ENCODE measurements at regions not wholly inside any gene's neighbourhood (a gene's known extent, or its start where the extent isn't known, plus 50 kb on each side); places are given as distances from the start of the nearest gene placed in this dataset.
A peak's percentile ranks its signal among the peaks of the same experiment; 100 is the strongest.

DNA sequence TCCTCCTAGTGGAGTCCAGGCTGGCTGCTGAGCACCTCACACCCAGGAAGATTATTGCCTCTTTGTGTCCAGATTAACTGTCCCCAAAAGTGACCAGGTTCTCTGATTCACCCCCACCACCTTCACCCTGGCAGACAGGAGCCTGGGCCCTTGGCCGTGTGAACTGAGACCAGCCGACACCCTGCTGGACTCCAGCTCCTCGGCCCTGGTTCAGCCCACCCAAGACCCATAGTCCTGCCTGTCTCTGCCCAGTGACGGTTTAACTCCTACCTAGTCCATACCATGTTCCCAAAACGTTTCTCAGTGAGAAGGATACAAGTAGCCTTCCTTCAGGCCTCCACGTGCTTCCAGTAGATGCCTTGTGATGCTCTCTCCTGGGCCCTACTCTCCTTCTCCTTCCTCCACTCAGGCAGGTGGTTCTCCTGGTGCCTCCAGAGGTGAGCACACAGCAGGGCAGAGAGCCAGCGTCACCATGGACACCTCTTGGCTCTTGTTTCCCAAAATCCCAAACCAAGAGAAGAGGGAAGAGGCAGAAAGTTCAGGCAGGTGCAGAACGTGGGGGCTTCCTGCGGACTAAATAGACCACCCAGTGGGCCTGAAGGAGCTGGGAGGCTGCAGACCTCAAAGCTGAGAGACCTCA, 134.4 kb upstream of the CST7 start:
- no peak overlapping the region for H2BK5ac ChIP-seq (ENCODE audit: low read length)
- H3K9me3 ChIP-seq (replicated peaks in 1 of 2; ENCODE audit: control insufficient read depth in 2 of 2, insufficient read depth in 1 of 2, low read depth in 1 of 2, low read length in 2 of 2), result peaks cover 0 to 3% of the 10 kb centered on the region in 2 donors
- no peak overlapping the region for H3K4ac ChIP-seq (ENCODE audit: low read length)
- no peaks in the 10 kb centered on the region for H3K79me1 ChIP-seq (ENCODE audit: low read depth, low read length)
- H2BK12ac ChIP-seq (ENCODE audit: low read length), result no peak overlapping the region
- no peak overlapping the region for H4K91ac ChIP-seq (ENCODE audit: low read depth, low read length, poor library complexity)
- no peak overlapping the region for H3K27ac ChIP-seq (replicated peaks; ENCODE audit: low read length)
- H4K8ac ChIP-seq (ENCODE audit: low read depth, low read length), result no peak overlapping the region
- no peaks in the 10 kb centered on the region for H3K4me1 ChIP-seq (ENCODE audit: control insufficient read depth in 2 of 2, insufficient read depth in 1 of 2, low read depth in 1 of 2, low read length in 2 of 2)
- no peak for DNase-seq (ENCODE audit: low spot score)
- no peak overlapping the region for H3K23ac ChIP-seq (ENCODE audit: low read depth, low read length, poor library complexity)
- H3K9ac ChIP-seq (ENCODE audit: low read depth, low read length, poor library complexity), result no peak overlapping the region
- no peak overlapping the region for H2BK120ac ChIP-seq (ENCODE audit: low read depth, low read length)
- no peaks in the 10 kb centered on the region for H3K36me3 ChIP-seq (replicated peaks in 1 of 2; ENCODE audit: control insufficient read depth in 2 of 2, insufficient read depth in 2 of 2, low read length in 2 of 2)
- H2AK5ac ChIP-seq (ENCODE audit: low read depth, low read length), result no peak overlapping the region
- H3K4me3 ChIP-seq (ENCODE audit: low read length in 2 of 2), result no peak overlapping the region
- H2AFZ ChIP-seq (ENCODE audit: low read length), result no peak overlapping the region
- H3K14ac ChIP-seq (ENCODE audit: low read length), result no peak overlapping the region
- H3K27me3 ChIP-seq (ENCODE audit: control insufficient read depth in 3 of 3, insufficient read depth in 3 of 3, low read depth in 1 of 3, low read length in 3 of 3), result peaks cover 0 to 3% (median 0%) of the 10 kb centered on the region in 3 experiments
- WGBS, 2 donors (ENCODE audit: extremely low coverage in 2 of 2, insufficient read length in 2 of 2, insufficient replicate concordance in 1 of 2), result no CpG with 5 or more reads among the region's 9 CpGs
- no peak overlapping the region for H2BK15ac ChIP-seq (ENCODE audit: low read length)
- H3K18ac ChIP-seq (ENCODE audit: low read length), result no peak overlapping the region
- no peak overlapping the region for H3K4me2 ChIP-seq (ENCODE audit: insufficient read depth, low read length, poor library complexity, severe bottlenecking)

DNA sequence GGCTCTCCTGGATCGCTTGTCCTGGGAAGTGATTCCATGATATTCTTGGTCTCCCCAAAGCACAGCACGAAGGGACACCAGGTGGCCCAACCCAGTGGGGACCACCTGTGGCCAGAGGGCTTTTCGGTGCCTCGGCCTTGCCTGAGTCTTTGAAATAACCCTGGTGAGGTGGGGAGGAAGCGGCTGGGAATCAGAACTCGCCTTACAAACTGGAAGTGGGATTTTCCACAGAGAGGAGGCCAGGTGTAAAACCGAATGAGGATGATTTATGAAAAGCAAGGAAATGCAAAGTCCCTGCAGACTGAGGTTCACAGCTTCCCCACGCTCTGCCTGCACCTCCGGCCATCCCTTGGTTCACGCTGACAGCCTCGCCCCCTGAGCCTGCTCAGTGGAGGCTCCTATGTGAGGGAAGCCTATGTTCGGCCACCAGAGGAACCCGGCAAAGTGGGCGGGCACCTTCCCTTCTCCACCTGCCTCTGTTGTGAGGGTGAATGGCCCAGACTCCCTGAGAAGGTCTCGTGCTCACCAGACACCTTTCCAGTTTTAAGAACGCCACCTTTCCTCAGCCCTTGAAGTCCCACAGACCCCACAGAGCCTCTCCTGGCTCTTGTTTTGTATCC, 133.8 kb upstream of the CST7 start:
- Histone ChIP-seq H3K36me3 (replicated peaks in 1 of 2; ENCODE audit: control insufficient read depth in 2 of 2, insufficient read depth in 2 of 2, low read length in 2 of 2) (no peaks in the 10 kb centered on the region), H2BK120ac (ENCODE audit: low read depth, low read length) (no peak overlapping the region)
- no CpG with 5 or more reads among the region's 16 CpGs for WGBS, 2 donors (ENCODE audit: extremely low coverage in 2 of 2, insufficient read length in 2 of 2, insufficient replicate concordance in 1 of 2)

DNA sequence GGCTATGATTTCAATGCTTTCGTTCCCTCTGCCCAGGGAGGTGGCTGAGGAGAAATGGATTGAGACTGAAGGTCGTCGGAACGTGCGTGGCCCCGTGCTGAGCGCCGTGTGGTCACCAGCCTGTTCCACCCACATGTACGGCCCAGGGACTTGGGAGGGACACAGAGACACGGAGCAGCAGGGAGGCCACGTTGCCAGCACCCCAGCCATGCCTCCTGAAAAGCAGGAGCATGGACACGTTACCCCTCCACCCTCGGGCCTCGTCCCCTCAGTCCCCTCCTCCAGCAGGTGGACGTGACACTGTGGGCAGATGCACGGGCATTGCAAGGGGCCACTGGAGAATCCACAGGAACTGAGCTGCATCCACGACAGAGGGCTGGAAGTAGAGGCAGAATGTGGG, 133.1 kb upstream of the CST7 start:
- Histone ChIP-seq H4K91ac (ENCODE audit: low read depth, low read length, poor library complexity) (peak overlapping the region; percentile 59), H2BK12ac (ENCODE audit: low read length) (no peak overlapping the region), H3K9me3 (replicated peaks in 1 of 2; ENCODE audit: control insufficient read depth in 2 of 2, insufficient read depth in 1 of 2, low read depth in 1 of 2, low read length in 2 of 2) (peaks cover 0 to 3% of the 10 kb centered on the region in 2 donors), H2BK5ac (ENCODE audit: low read length) (no peak overlapping the region), H2BK15ac (ENCODE audit: low read length) (no peak overlapping the region), H3K4me3 (ENCODE audit: low read length in 2 of 2) (no peak overlapping the region), H3K27me3 (ENCODE audit: control insufficient read depth in 3 of 3, insufficient read depth in 3 of 3, low read depth in 1 of 3, low read length in 3 of 3) (peaks cover 0 to 3% (median 0%) of the 10 kb centered on the region in 3 experiments), H3K14ac (ENCODE audit: low read length) (no peak overlapping the region), H3K23ac (ENCODE audit: low read depth, low read length, poor library complexity) (peak overlapping the region; percentile 56), H3K36me3 (replicated peaks in 1 of 2; ENCODE audit: control insufficient read depth in 2 of 2, insufficient read depth in 2 of 2, low read length in 2 of 2) (no peaks in the 10 kb centered on the region), H3K9ac (ENCODE audit: low read depth, low read length, poor library complexity) (peak overlapping the region; percentile 8), H4K8ac (ENCODE audit: low read depth, low read length) (no peak overlapping the region), H3K79me1 (ENCODE audit: low read depth, low read length) (no peaks in the 10 kb centered on the region), H3K4ac (ENCODE audit: low read length) (peak overlapping the region; percentile 28), H3K4me2 (ENCODE audit: insufficient read depth, low read length, poor library complexity, severe bottlenecking) (no peak overlapping the region), H3K27ac (replicated peaks; ENCODE audit: low read length) (no peak overlapping the region), H3K4me1 (ENCODE audit: control insufficient read depth in 2 of 2, insufficient read depth in 1 of 2, low read depth in 1 of 2, low read length in 2 of 2) (no peaks in the 10 kb centered on the region), H2AK5ac (ENCODE audit: low read depth, low read length) (peak overlapping the region; percentile 31), H2BK120ac (ENCODE audit: low read depth, low read length) (no peak overlapping the region), H3K18ac (ENCODE audit: low read length) (peak overlapping the region; percentile 72), H2AFZ (ENCODE audit: low read length) (no peak overlapping the region)
- no CpG with 5 or more reads among the region's 17 CpGs for WGBS, 2 donors (ENCODE audit: extremely low coverage in 2 of 2, insufficient read length in 2 of 2, insufficient replicate concordance in 1 of 2)
- DNase-seq (ENCODE audit: low spot score), result no peak

More for the DNA sequence above, 133.8 kb upstream of the CST7 start:
- Histone ChIP-seq H3K23ac (ENCODE audit: low read depth, low read length, poor library complexity) (no peak overlapping the region), H3K27me3 (ENCODE audit: control insufficient read depth in 3 of 3, insufficient read depth in 3 of 3, low read depth in 1 of 3, low read length in 3 of 3) (peaks cover 0 to 3% (median 0%) of the 10 kb centered on the region in 3 experiments), H3K14ac (ENCODE audit: low read length) (no peak overlapping the region), H3K4me3 (ENCODE audit: low read length in 2 of 2) (no peak overlapping the region), H3K18ac (ENCODE audit: low read length) (no peak overlapping the region), H3K9me3 (replicated peaks in 1 of 2; ENCODE audit: control insufficient read depth in 2 of 2, insufficient read depth in 1 of 2, low read depth in 1 of 2, low read length in 2 of 2) (peaks cover 0 to 3% of the 10 kb centered on the region in 2 donors), H3K9ac (ENCODE audit: low read depth, low read length, poor library complexity) (no peak overlapping the region), H2BK5ac (ENCODE audit: low read length) (no peak overlapping the region), H2AK5ac (ENCODE audit: low read depth, low read length) (no peak overlapping the region), H4K8ac (ENCODE audit: low read depth, low read length) (no peak overlapping the region), H2BK15ac (ENCODE audit: low read length) (no peak overlapping the region), H2BK12ac (ENCODE audit: low read length) (no peak overlapping the region), H3K4me2 (ENCODE audit: insufficient read depth, low read length, poor library complexity, severe bottlenecking) (no peak overlapping the region), H3K79me1 (ENCODE audit: low read depth, low read length) (no peaks in the 10 kb centered on the region), H3K4me1 (ENCODE audit: control insufficient read depth in 2 of 2, insufficient read depth in 1 of 2, low read depth in 1 of 2, low read length in 2 of 2) (no peaks in the 10 kb centered on the region), H4K91ac (ENCODE audit: low read depth, low read length, poor library complexity) (no peak overlapping the region), H3K27ac (replicated peaks; ENCODE audit: low read length) (no peak overlapping the region), H2AFZ (ENCODE audit: low read length) (no peak overlapping the region), H3K4ac (ENCODE audit: low read length) (no peak overlapping the region)
- no peak for DNase-seq (ENCODE audit: low spot score)

DNA sequence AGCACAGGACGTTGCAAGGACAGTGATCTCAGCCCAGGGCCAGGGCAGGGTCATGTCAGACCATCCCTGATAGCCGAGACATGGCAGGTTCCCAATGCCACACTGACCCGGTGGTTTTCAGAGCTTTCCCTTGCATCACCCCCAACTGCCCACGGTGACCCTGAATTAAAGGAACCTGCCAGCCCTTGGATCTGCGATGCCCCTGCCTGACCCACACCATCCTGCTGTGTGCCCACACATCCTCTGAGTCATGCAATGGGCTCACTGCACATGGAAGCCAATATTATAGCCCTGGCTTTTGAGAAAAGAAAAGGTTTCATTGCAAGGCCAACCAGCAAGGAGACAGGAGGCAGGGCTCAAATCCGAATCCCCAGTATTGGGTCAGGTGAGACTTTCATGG, 132.6 kb upstream of the CST7 start:
- Histone ChIP-seq H3K4me2 (ENCODE audit: insufficient read depth, low read length, poor library complexity, severe bottlenecking) (no peak overlapping the region), H3K9me3 (replicated peaks in 1 of 2; ENCODE audit: control insufficient read depth in 2 of 2, insufficient read depth in 1 of 2, low read depth in 1 of 2, low read length in 2 of 2) (peaks cover 0 to 3% of the 10 kb centered on the region in 2 donors), H4K91ac (ENCODE audit: low read depth, low read length, poor library complexity) (no peak overlapping the region), H3K23ac (ENCODE audit: low read depth, low read length, poor library complexity) (no peak overlapping the region), H2AFZ (ENCODE audit: low read length) (no peak overlapping the region), H3K36me3 (replicated peaks in 1 of 2; ENCODE audit: control insufficient read depth in 2 of 2, insufficient read depth in 2 of 2, low read length in 2 of 2) (no peaks in the 10 kb centered on the region), H4K8ac (ENCODE audit: low read depth, low read length) (no peak overlapping the region), H3K18ac (ENCODE audit: low read length) (no peak overlapping the region), H3K27me3 (ENCODE audit: control insufficient read depth in 3 of 3, insufficient read depth in 3 of 3, low read depth in 1 of 3, low read length in 3 of 3) (peaks cover 0 to 3% (median 0%) of the 10 kb centered on the region in 3 experiments), H3K79me1 (ENCODE audit: low read depth, low read length) (no peaks in the 10 kb centered on the region), H3K4me3 (ENCODE audit: low read length in 2 of 2) (no peak overlapping the region), H3K27ac (replicated peaks; ENCODE audit: low read length) (no peak overlapping the region), H3K14ac (ENCODE audit: low read length) (no peak overlapping the region), H2BK12ac (ENCODE audit: low read length) (no peak overlapping the region), H3K4me1 (ENCODE audit: control insufficient read depth in 2 of 2, insufficient read depth in 1 of 2, low read depth in 1 of 2, low read length in 2 of 2) (no peaks in the 10 kb centered on the region), H2BK5ac (ENCODE audit: low read length) (no peak overlapping the region), H2AK5ac (ENCODE audit: low read depth, low read length) (no peak overlapping the region), H3K4ac (ENCODE audit: low read length) (no peak overlapping the region), H2BK15ac (ENCODE audit: low read length) (no peak overlapping the region), H3K9ac (ENCODE audit: low read depth, low read length, poor library complexity) (no peak overlapping the region), H2BK120ac (ENCODE audit: low read depth, low read length) (no peak overlapping the region)
- no peak for DNase-seq (ENCODE audit: low spot score)
- no CpG with 5 or more reads among the region's 6 CpGs for WGBS, 2 donors (ENCODE audit: extremely low coverage in 2 of 2, insufficient read length in 2 of 2, insufficient replicate concordance in 1 of 2)
